A549 (cell line): ENCODE measurements at regions not wholly inside any gene's neighbourhood (a gene's known extent, or its start where the extent isn't known, plus 50 kb on each side); places are given as distances from the start of the nearest gene placed in this dataset.

Experiments used
- ATAC-seq, 2 experiments: fragments of 200-7000 bp in 1 of 2; fragments of >200 bp in 1 of 2; cut with Nextera tagmentation in 1 of 2; cut with Tn5 transposase in 1 of 2; 3 replicates each; pipeline versions ENCODE4 v1.8.0 to v1.9.1; 2018 to 2020; ENCODE audit warnings: mild to moderate bottlenecking in 1 of 2, moderate library complexity in 1 of 2
- CTCF ChIA-PET: fragments of 300-600 bp; sonication (Branson Sonifier 250); formaldehyde crosslinking; extraction: SDS; loops from one replicate; lab custom pipeline; 2021; ENCODE audit warnings: antibody characterized with exemption, inconsistent platforms; lab: Yijun Ruan, JAX
- POLR2A ChIA-PET: fragments of 350-600 bp; formaldehyde crosslinking; extraction: SDS; loops from one replicate; lab custom pipeline; 2021; ENCODE audit warnings: antibody characterized with exemption, inconsistent platforms; lab: Yijun Ruan, JAX
- DNase-seq, 2 experiments: peaks; one replicate each; pipeline versions ENCODE4 v3.0.0 to v3.0.0-alpha.2; 2011 to 2016; ENCODE audit warnings: low read depth in 1 of 2, low spot score in 1 of 2
- FAIRE-seq: peaks from 2 replicates; lab custom pipeline; 2011; peaks lifted over from hg19 to GRCh38; lab: Jason Lieb, UNC
- H3K27ac ChIP-seq, 2 experiments: fragments of >200 bp; sonication (Bioruptor Twin); formaldehyde crosslinking; 3 replicates each; pipeline ENCODE4 v1.5.1; 2016 to 2017
- H3K4me1 ChIP-seq: fragments of >200 bp; sonication (Bioruptor Twin); formaldehyde crosslinking; 3 replicates; pipeline ENCODE4 v1.6.1; 2016
- H3K4me2 ChIP-seq: fragments of >200 bp; sonication (Bioruptor Twin); formaldehyde crosslinking; 3 replicates; pipeline ENCODE4 v1.6.1; 2016
- H3K4me3 ChIP-seq: fragments of >200 bp; sonication (Bioruptor Twin); formaldehyde crosslinking; 3 replicates; pipeline ENCODE4 v1.5.1; 2016
- H3K9me3 ChIP-seq: fragments of >200 bp; sonication (Bioruptor Twin); formaldehyde crosslinking; 3 replicates; pipeline ENCODE4 v1.6.1; 2016
- CBX2 ChIP-seq: fragments of 200-600 bp; sonication (generic); IDR thresholded peaks from 2 replicates; pipeline ENCODE4 v1.6.1; 2016; ENCODE audit warnings: low read depth, mild to moderate bottlenecking, borderline replicate concordance
- CBX8 ChIP-seq: fragments of 200-600 bp; sonication (generic); IDR thresholded peaks from 2 replicates; pipeline ENCODE4 v1.6.1; 2016
- CEBPB ChIP-seq, 2 experiments: fragments of >200 bp in 1 of 2; sonication (Bioruptor Twin) in 1 of 2; formaldehyde crosslinking in 1 of 2; IDR thresholded peaks; 2 replicates each; pipeline ENCODE4 v1.6.1; 2012 to 2016
- CHD4 ChIP-seq: fragments of 200-600 bp; sonication (generic); IDR thresholded peaks from 2 replicates; pipeline ENCODE4 v1.6.1; 2016; ENCODE audit warnings: antibody characterized with exemption, mild to moderate bottlenecking, borderline replicate concordance
- CTCF ChIP-seq: fragments of >200 bp; sonication (Bioruptor Twin); formaldehyde crosslinking; IDR thresholded peaks from 3 replicates; pipeline ENCODE4 v1.5.1; 2016
- EHMT2 ChIP-seq: fragments of 200-600 bp; sonication (generic); IDR thresholded peaks from 2 replicates; pipeline ENCODE4 v1.6.1; 2016; ENCODE audit warnings: antibody characterized with exemption, low read depth, mild to moderate bottlenecking, moderate library complexity
- ESRRA ChIP-seq: fragments of 150-350 bp; IDR thresholded peaks from 2 replicates; pipeline ENCODE4 v1.6.1; 2014; ENCODE audit warnings: mild to moderate bottlenecking, low read length, borderline replicate concordance
- FOSL2 ChIP-seq, 2 experiments: fragments of 450-650 bp in 1 of 2; fragments of >200 bp in 1 of 2; sonication (Bioruptor Twin) in 1 of 2; formaldehyde crosslinking; IDR thresholded peaks; 2 replicates each; pipeline versions ENCODE4 v1.5.0 to v1.6.1; 2016 to 2020; ENCODE audit warnings: mild to moderate bottlenecking in 1 of 2, moderate library complexity in 1 of 2
- FOXS1 ChIP-seq: fragments of 250-450 bp; sonication (Bioruptor Pico); IDR thresholded peaks from 2 replicates; pipeline ENCODE4 v1.5.0; 2020; ENCODE audit warnings: mild to moderate bottlenecking, moderate library complexity
- GATA3 ChIP-seq: IDR thresholded peaks from 2 replicates; pipeline ENCODE4 v1.6.1; 2012; ENCODE audit warnings: borderline replicate concordance
- HDAC2 ChIP-seq: fragments of 200-600 bp; sonication (generic); IDR thresholded peaks from 2 replicates; pipeline ENCODE4 v1.6.1; 2016
- HES2 ChIP-seq: fragments of >200 bp; sonication (Bioruptor Twin); formaldehyde crosslinking; IDR thresholded peaks from 2 replicates; pipeline ENCODE4 v1.6.1; 2016
- HEYL ChIP-seq: fragments of 250-450 bp; sonication (Bioruptor Pico); IDR thresholded peaks from 2 replicates; pipeline ENCODE4 v1.8.0; 2021; ENCODE audit warnings: mild to moderate bottlenecking, moderate library complexity
- HMGXB4 ChIP-seq: fragments of 250-450 bp; sonication (Bioruptor Pico); IDR thresholded peaks from 2 replicates; pipeline ENCODE4 v1.5.0; 2021; ENCODE audit warnings: mild to moderate bottlenecking, moderate library complexity, borderline replicate concordance
- HOXA7 ChIP-seq: fragments of 250-450 bp; sonication (Bioruptor Pico); IDR thresholded peaks from 2 replicates; pipeline ENCODE4 v1.5.0; 2020; ENCODE audit warnings: mild to moderate bottlenecking, moderate library complexity
- HOXB13 ChIP-seq: fragments of 250-450 bp; sonication (Bioruptor Pico); IDR thresholded peaks from 2 replicates; pipeline ENCODE4 v1.5.0; 2020; ENCODE audit warnings: low read depth, mild to moderate bottlenecking, moderate library complexity
- JUNB ChIP-seq: fragments of >200 bp; sonication (Bioruptor Twin); formaldehyde crosslinking; IDR thresholded peaks from 2 replicates; pipeline ENCODE4 v1.6.1; 2016
- KDM1A ChIP-seq: fragments of 200-600 bp; sonication (generic); IDR thresholded peaks from 2 replicates; pipeline ENCODE4 v1.6.1; 2016; ENCODE audit warnings: low read depth, mild to moderate bottlenecking
- KDM5A ChIP-seq: fragments of 200-600 bp; sonication (generic); IDR thresholded peaks from 2 replicates; pipeline ENCODE4 v1.6.1; 2016; ENCODE audit warnings: antibody characterized with exemption, mild to moderate bottlenecking
- MYC ChIP-seq: IDR thresholded peaks from 2 replicates; pipeline ENCODE4 v1.6.1; 2012; ENCODE audit warnings: mild to moderate bottlenecking, inconsistent platforms, low read length, improper control_type of control experiment, borderline replicate concordance
- NR3C1 ChIP-seq: fragments of >200 bp; sonication (Bioruptor Twin); formaldehyde crosslinking; IDR thresholded peaks from 3 replicates; pipeline ENCODE4 v1.6.1; 2017
- PHF8 ChIP-seq: fragments of 200-600 bp; sonication (generic); IDR thresholded peaks from 2 replicates; pipeline ENCODE4 v1.6.1; 2016; ENCODE audit warnings: low read depth, mild to moderate bottlenecking, antibody characterized with exemption, moderate library complexity, borderline replicate concordance
- POLR2AphosphoS2 ChIP-seq: conservative IDR thresholded peaks from 2 replicates; pipeline ENCODE4 v1.6.1; 2012; ENCODE audit warnings: low read length, improper control_type of control experiment, inconsistent platforms
- RARB ChIP-seq: fragments of 250-450 bp; sonication (Bioruptor Pico); IDR thresholded peaks from 2 replicates; pipeline ENCODE4 v1.8.0; 2021; ENCODE audit warnings: mild to moderate bottlenecking, moderate library complexity
- RCOR1 ChIP-seq: fragments of 150-350 bp; IDR thresholded peaks from 2 replicates; pipeline ENCODE4 v1.6.1; 2014; ENCODE audit warnings: antibody characterized with exemption, low read length, low read depth
- REST ChIP-seq: fragments of 200-600 bp; sonication (generic); IDR thresholded peaks from 2 replicates; pipeline ENCODE4 v1.6.1; 2016; ENCODE audit warnings: antibody characterized with exemption, mild to moderate bottlenecking, moderate library complexity
- SMC3 ChIP-seq: fragments of >200 bp; sonication (Bioruptor Twin); formaldehyde crosslinking; IDR thresholded peaks from 3 replicates; pipeline ENCODE4 v1.6.1; 2018; ENCODE audit warnings: inconsistent platforms
- USF2 ChIP-seq: fragments of 450-650 bp; IDR thresholded peaks from 2 replicates; pipeline ENCODE4 v1.6.1; 2014; ENCODE audit warnings: antibody characterized with exemption
- ZC3H11A ChIP-seq: fragments of 450-650 bp; IDR thresholded peaks from 2 replicates; pipeline ENCODE4 v1.6.1; 2014; ENCODE audit warnings: antibody characterized with exemption, mild to moderate bottlenecking
- ZNF302 ChIP-seq: fragments of 250-450 bp; sonication (Bioruptor Pico); IDR thresholded peaks from 2 replicates; pipeline ENCODE4 v1.9.0; 2021; ENCODE audit warnings: inconsistent platforms, mild to moderate bottlenecking, moderate library complexity
- ZSCAN20 ChIP-seq: fragments of 250-450 bp; sonication (Bioruptor Pico); IDR thresholded peaks from 2 replicates; pipeline ENCODE4 v1.8.0; 2022; ENCODE audit warnings: mild to moderate bottlenecking, moderate library complexity
- WGBS: methylation state at CpG from one replicate; pipeline ENCODE4 v1.1.6; 2017; ENCODE audit errors: missing lambda C conversion rate; 5-methylcytosine and 5-hydroxymethylcytosine counted together

GRCh38 chr2:78264130-78264529 is 742.0 kb upstream of the LRRTM4 start:
- Histone ChIP-seq H3K27ac (no peak overlapping the region), H3K4me3 (no peak overlapping the region), H3K9me3 (peaks cover 12% of the 10 kb centered on the region; the same call in 2 of the 3 replicates), H3K4me2 (no peak overlapping the region), H3K4me1 (no peaks in the 10 kb centered on the region)
- CTCF ChIA-PET = interaction anchor here (2.0 kb wide), 1 partner anchor 13 kb away, joined by 5 read pairs; no protein-coding TSS in a partner anchor
- WGBS = 1% methylated on average over 2 of the region's 2 CpGs
- DNase-seq = no peak
- TF ChIP-seq GATA3 (no peak), HOXB13 (CRISPR knock-in tag) (no peak), CBX8 (no peak), CTCF (no peak), SMC3 (no peak), JUNB (no peak), HEYL (CRISPR knock-in tag) (no peak), HMGXB4 (no peak), CBX2 (no peak), HOXA7 (CRISPR knock-in tag) (no peak), ZSCAN20 (CRISPR knock-in tag) (no peak), HDAC2 (no peak), HES2 (no peak), PHF8 (no peak), CHD4 (no peak), FOXS1 (CRISPR knock-in tag) (no peak), REST (no peak), NR3C1 (no peak)
- POLR2A ChIA-PET = no interaction called here
- no peak for ATAC-seq
- no peak for FAIRE-seq

GRCh38 chr2:78281164-78281563 is 744.3 kb upstream of the REG3G start:
- Histone ChIP-seq H3K27ac (no peak overlapping the region), H3K9me3 (peaks cover 10% of the 10 kb centered on the region), H3K4me1 (no peaks in the 10 kb centered on the region), H3K4me2 (no peak overlapping the region), H3K4me3 (no peak overlapping the region)
- no peak for FAIRE-seq
- POLR2A ChIA-PET = no interaction called here
- no peak for ATAC-seq
- no peak for DNase-seq
- CTCF ChIA-PET = no interaction called here
- 2% methylated on average over 5 of the region's 5 CpGs for WGBS
- TF ChIP-seq ZNF302 (CRISPR knock-in tag) = no peak
- TF ChIP-seq ZC3H11A = no peak
- TF ChIP-seq RCOR1 = no peak
- no peak for TF ChIP-seq USF2
- TF ChIP-seq CBX8 = no peak
- TF ChIP-seq SMC3 = no peak
- TF ChIP-seq MYC = no peak
- TF ChIP-seq FOSL2 (IDR thresholded peaks at IDR 0.05) = no peak
- TF ChIP-seq FOSL2 (CRISPR knock-in tag; IDR thresholded peaks at IDR 0.05) = no peak
- no peak for TF ChIP-seq EHMT2
- no peak for TF ChIP-seq ESRRA
- no peak for TF ChIP-seq KDM5A
- TF ChIP-seq GATA3 = no peak
- no peak for TF ChIP-seq KDM1A
- no peak for TF ChIP-seq CEBPB (IDR thresholded peaks at IDR 0.05)
- no peak for TF ChIP-seq POLR2AphosphoS2
- TF ChIP-seq RARB = no peak
